ENCODE measurements at regions not wholly inside any gene's neighbourhood (a gene's known extent, or its start where the extent isn't known, plus 50 kb on each side); places are given as distances from the start of the nearest gene placed in this dataset.

DNA sequence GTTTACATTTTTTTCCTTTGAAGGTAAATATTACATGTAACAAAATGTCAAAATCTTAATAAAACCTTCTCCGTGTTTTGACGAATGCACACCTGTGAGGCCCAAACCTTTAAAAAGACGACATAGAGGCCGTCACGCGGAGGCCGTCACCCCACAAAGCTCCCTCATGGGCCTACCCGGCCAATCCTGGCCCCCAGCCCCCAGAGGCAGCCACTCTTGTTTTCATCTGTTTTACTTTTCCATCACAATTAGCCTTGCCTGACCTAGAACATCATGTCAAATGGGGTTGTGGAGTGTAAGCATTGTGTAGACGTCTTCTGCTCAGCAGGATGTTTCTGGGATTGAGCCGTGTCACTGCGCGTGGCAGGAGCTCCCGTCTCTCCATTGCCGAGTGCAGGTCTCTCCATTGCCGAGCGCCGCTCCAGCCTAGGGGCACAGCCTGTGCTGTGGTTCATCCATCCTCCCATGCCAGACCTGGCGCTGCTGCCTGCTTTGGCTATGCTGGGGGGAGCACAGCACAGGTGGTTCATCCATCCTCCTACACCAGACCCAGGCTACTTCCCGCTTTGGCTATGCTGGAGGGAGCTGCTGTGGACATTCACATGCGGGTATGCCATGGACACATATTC, 52.2 kb upstream of the IRX4 start:
- Histone ChIP-seq H3K36me3 (ENCODE audit: control insufficient read depth, insufficient read depth, low read length) (no peaks in the 10 kb centered on the region), H3K4me3 (ENCODE audit: low read depth, low read length) (no peak overlapping the region), H3K27me3 (ENCODE audit: control insufficient read depth, insufficient read depth, low read length) (peaks cover 32% of the 10 kb centered on the region), H3K9ac (ENCODE audit: low read length) (no peak overlapping the region), H3K9me3 (ENCODE audit: control insufficient read depth, insufficient read depth, low read depth, low read length) (no peaks in the 10 kb centered on the region), H3K27ac (ENCODE audit: low read depth, low read length) (no peak overlapping the region), H3K4me1 (ENCODE audit: control insufficient read depth, insufficient read depth, low read length) (no peaks in the 10 kb centered on the region; the same call in 1 of the 2 replicates)

GRCh38 chr5:1934056-1934394, 51.3 kb upstream of the IRX4 start:
- peaks cover 33% of the 10 kb centered on the region for H3K27me3 ChIP-seq (ENCODE audit: control insufficient read depth, insufficient read depth, low read length)
- no peaks in the 10 kb centered on the region; the same call in 1 of the 2 replicates for H3K4me1 ChIP-seq (ENCODE audit: control insufficient read depth, insufficient read depth, low read length)

GRCh38 chr5:1933364-1934055, 50.8 kb upstream of the IRX4 start:
- Histone ChIP-seq H3K9ac (ENCODE audit: low read length) (no peak overlapping the region), H3K36me3 (ENCODE audit: control insufficient read depth, insufficient read depth, low read length) (no peaks in the 10 kb centered on the region), H3K4me1 (ENCODE audit: control insufficient read depth, insufficient read depth, low read length) (no peaks in the 10 kb centered on the region; the same call in 1 of the 2 replicates), H3K27me3 (ENCODE audit: control insufficient read depth, insufficient read depth, low read length) (peaks cover 33% of the 10 kb centered on the region), H3K27ac (ENCODE audit: low read depth, low read length) (no peak overlapping the region), H3K9me3 (ENCODE audit: control insufficient read depth, insufficient read depth, low read depth, low read length) (no peaks in the 10 kb centered on the region; the same call in 1 of the 2 replicates), H3K4me3 (ENCODE audit: low read depth, low read length) (no peak overlapping the region)

More at GRCh38 chr5:1934056-1934394, 51.3 kb upstream of the IRX4 start:
- H3K9ac ChIP-seq (ENCODE audit: low read length), result no peak overlapping the region
- no peaks in the 10 kb centered on the region for H3K36me3 ChIP-seq (ENCODE audit: control insufficient read depth, insufficient read depth, low read length)
- no peak overlapping the region for H3K27ac ChIP-seq (ENCODE audit: low read depth, low read length)
- no peaks in the 10 kb centered on the region; the same call in 1 of the 2 replicates for H3K9me3 ChIP-seq (ENCODE audit: control insufficient read depth, insufficient read depth, low read depth, low read length)
- H3K4me3 ChIP-seq (ENCODE audit: low read depth, low read length), result no peak overlapping the region

All from HUES6 (cell line).